NCI-H2227 treated with DMSO at 0.1 percent for 48 hours (cell line): ENCODE measurements at regions not wholly inside any gene's neighbourhood (a gene's known extent, or its start where the extent isn't known, plus 50 kb on each side); places are given as distances from the start of the nearest gene placed in this dataset.

Source experiments
- DNase-seq: peaks from one replicate; lab custom pipeline; 2025; lab: John Stamatoyannopoulos, UW

DNA sequence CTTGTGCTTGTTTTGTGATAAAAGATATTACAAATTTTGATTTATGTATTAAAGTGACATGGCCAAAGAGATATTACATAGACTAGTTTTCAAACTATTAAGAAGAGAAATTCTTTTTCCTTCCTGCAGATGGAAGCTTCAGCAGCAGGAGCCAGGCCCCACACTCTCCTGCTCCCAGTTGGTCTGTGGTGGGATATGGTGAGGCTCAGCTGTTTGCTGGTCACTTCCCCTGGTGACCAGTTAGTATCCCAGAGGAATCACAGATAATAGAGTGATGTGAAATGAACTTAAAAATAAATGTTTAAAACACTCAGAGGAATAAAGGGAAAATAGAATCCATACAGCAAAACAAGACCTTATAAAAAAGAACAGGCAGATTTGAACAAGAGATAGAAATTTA, 154.7 kb downstream of the KTN1 start:
- no peak for DNase-seq

GRCh38 chr14:55739967-55740648, 160.1 kb downstream of the KTN1 start:
- no peak for DNase-seq

GRCh38 chr14:55740649-55740989, 160.6 kb downstream of the KTN1 start:
- no peak for DNase-seq

GRCh38 chr14:55741240-55741639, 161.2 kb downstream of the KTN1 start:
- DNase-seq = peak; percentile 23

- no peak for DNase-seq
Observed at GRCh38 chr14:55743551-55743950, 163.5 kb downstream of the KTN1 start.

GRCh38 chr14:55744321-55744720, 164.3 kb downstream of the KTN1 start:
- DNase-seq = no peak

DNA sequence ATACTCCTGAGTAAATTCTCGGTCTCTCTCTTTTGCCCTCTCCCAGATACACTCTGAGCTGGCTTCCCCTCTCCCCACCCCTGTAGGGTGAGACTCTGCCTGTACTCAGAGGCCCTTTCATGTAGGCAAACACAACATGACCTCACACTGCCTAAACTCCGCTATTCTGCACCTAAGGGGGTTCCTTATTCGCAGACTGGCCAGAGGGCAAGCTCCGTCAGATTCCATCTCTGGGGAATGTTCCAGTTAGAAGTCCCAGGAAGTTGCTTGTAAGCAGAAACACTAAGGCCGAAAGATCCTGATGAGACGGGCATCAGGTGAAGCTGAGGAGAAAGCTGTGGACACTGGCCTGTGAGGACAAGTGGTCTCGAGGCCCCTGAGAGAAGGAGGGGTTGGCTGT, 165.9 kb downstream of the KTN1 start:
- no peak for DNase-seq

- no peak for DNase-seq
Observed at GRCh38 chr14:55746558-55746957, 166.6 kb downstream of the KTN1 start.

DNA sequence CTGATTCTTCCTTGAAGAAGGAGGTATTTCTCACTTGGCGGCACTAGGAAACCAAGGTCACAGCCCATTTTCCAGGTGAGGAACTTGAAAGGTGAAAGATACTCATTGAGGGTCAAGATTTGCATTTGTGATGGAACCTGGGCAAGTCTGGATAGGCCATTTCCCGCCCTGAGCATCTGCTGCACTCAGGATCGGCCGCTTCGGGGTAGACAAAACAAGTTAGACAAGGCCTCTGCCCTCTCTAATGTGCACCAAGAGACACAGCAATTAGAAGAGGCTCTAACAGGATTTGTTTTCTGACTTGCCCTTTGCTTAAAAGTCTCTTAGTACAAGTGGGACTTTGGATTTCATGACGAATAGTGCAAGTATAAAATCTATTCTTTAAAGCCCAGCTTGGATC, 167.2 kb downstream of the KTN1 start:
- no peak for DNase-seq

GRCh38 chr14:55749201-55749812, 169.3 kb downstream of the KTN1 start:
- no peak for DNase-seq

DNA sequence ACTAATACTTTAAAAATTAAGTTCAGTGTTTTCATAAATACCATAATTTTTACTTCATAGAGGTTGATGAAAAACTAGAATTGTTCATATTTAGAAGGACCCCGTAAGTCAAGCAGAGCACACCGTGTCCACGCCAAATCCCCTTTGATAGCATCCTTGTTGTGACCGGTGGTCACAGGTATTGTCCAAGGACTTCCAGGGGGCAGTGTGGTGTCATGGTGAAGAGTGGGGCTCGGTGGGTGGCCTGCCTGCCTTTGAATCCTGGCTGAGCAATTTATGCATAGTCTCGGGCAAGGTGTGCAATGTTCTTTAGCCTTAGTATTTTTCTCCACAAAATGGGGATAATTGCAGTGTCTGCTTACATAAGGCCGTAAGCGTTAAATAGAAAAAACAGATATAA, 169.9 kb downstream of the KTN1 start:
- no peak for DNase-seq

DNA sequence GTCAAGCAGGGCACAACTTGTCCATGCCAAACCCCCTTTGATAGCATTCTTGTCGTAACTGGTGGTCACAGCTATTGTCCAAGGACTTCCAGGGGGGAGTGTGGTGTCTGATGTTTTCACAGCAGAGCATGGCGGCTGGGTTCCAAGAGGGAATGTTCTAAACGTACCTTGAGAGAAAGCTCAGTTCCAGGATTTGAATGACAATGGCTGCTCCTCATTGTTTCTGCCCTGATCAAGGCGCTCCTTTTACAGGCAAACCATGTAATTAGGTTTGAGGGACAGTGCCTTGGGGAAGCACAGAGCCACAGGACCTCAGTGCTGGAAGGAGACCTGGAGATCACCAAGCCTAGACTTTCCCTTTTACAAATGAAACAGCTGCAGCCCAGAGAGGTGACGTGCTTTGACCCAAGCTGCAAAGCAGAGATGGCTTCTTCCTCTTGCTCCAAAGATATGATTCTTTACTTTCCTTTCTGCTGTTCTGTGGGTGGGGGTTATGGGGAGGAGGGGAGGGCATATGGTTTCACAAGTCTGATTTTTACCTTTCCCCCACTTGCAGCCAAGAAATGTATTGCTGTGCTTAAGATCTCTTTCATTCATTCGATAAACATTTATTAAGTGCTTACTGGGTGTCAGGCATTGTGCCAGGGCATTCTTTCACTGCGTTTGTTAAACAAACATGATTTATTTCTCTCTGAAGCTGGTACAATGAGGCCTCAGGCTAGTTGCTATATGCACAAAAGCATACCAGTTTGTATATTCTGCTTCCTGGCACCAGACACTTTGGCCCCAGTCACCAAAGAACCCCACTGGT, 172.8 kb downstream of the KTN1 start:
- peak; percentile 38 for DNase-seq

GRCh38 chr14:55754471-55754870, 174.5 kb downstream of the KTN1 start:
- DNase-seq = no peak

DNA sequence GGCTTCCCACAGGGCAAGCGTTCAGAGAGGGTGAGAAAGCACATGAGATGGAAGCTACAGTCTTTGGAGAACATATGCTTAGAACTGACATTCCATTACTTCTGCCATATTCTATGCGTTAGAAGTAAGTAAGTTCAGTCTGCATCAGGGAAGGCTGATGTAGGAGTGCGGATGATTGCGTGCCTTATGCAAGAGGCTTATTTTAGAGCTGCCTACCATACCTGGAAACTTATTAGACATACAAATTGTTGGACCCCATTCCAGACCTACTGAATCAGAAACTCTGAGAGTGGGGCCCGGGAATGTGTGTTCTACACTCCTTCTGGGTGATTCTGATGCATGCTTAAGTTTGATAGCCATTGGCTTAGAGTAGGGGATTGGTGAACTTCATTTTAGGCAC, 174.9 kb downstream of the KTN1 start:
- no peak for DNase-seq

DNA sequence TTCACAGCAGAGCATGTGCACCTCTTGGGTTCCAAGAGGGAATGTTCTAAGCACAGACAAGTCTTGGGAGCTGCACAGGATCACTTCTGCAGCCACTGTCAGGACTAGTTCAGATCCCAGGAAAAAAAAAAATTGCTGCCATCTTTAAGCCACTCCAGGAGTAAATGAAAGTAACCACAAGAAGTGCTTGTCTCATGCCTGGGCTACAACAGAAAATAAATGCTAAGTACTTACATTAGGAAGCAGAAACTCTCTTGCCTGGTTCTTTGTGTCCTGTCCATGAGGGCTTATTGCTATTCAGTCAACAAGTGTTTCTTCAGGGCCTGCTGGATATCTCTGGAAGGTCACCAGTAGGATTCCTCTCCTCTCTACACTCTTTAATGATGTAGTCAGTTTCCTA, 176.1 kb downstream of the KTN1 start:
- no peak for DNase-seq

DNA sequence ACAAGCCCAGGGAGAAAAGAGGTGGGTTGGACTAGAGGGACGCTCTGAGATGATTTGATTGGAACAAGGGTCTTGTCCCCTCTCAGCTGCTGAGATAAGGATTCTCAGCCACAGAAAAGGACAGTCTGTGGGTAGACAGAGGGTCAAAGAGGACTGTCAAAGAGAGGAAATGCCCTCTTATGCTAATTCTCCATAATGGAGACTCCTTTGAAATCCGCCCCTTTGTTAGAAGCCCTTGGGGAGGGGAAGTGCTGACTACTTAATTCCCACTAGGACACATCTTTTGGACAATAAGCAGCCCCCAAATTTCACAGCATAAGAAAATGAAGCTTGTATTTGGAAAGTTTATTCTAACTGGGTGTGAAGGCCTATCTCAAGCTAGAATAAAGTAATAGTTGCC, 176.6 kb downstream of the KTN1 start:
- DNase-seq = no peak

DNA sequence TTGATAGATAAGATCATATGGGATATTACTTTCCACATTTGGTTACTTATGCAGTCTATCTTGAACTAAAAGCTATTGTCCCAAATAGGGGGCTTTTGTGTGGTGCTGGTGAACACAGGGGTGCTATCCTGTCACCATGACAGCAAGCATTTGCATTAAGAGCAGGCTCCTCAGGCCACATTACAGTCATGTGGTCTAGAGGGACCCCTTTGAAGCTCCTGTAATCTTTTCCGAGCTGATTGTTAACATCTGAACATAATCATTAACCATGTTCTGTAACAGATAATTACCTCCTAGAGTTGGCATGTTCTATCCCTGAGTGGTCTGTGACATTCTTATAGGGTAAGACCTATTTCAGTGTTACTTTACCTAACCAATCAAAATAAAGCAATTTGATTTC, 178.8 kb downstream of the KTN1 start:
- DNase-seq = no peak

- DNase-seq = no peak
Observed at GRCh38 chr14:55760789-55761566, 181.0 kb downstream of the KTN1 start.

GRCh38 chr14:55761651-55762050, 181.6 kb downstream of the KTN1 start:
- no peak for DNase-seq

- no peak for DNase-seq
Observed at GRCh38 chr14:55762595-55763232, 182.7 kb downstream of the KTN1 start.

- no peak for DNase-seq
Observed at GRCh38 chr14:55764784-55765183, 184.8 kb downstream of the KTN1 start.

- DNase-seq = no peak
Observed at GRCh38 chr14:55766071-55766470, 186.1 kb downstream of the KTN1 start.
